CD14-positive monocyte (primary cell): ENCODE measurements at regions not wholly inside any gene's neighbourhood (a gene's known extent, or its start where the extent isn't known, plus 50 kb on each side); places are given as distances from the start of the nearest gene placed in this dataset.

Source experiments
- DNase-seq, 3 donors: peaks; one replicate each; pipeline ENCODE4 v3.0.0-alpha.2; 2011 to 2022
- H2AFZ ChIP-seq: 2 replicates; pipeline ENCODE4 v1.6.0; 2012; ENCODE audit warnings: mild to moderate bottlenecking, low read depth, low read length, inconsistent platforms; ENCODE audit not compliant: insufficient read depth, poor library complexity, severe bottlenecking
- H3K27ac ChIP-seq, 2 donors: 1 replicate in 1 of 2; 2 replicates in 1 of 2; pipeline ENCODE4 v1.5.1; 2012 to 2013; ENCODE audit warnings: low read length in 2 of 2, control low read depth in 1 of 2, inconsistent platforms in 1 of 2, low read depth in 1 of 2, mild to moderate bottlenecking in 1 of 2
- H3K27me3 ChIP-seq, 2 donors: one replicate each; pipeline versions ENCODE4 v1.6.0 to v1.6.1; 2011 to 2013; ENCODE audit warnings: low read length in 2 of 2; ENCODE audit not compliant: control insufficient read depth in 2 of 2, insufficient read depth in 2 of 2
- H3K36me3 ChIP-seq, 2 donors: replicated peaks in 1 of 2; 1 replicate in 1 of 2; 2 replicates in 1 of 2; pipeline versions ENCODE4 v1.5.1 to v1.6.1; 2012 to 2013; ENCODE audit warnings: low read length in 2 of 2, control low read depth in 1 of 2, inconsistent platforms in 1 of 2, mild to moderate bottlenecking in 1 of 2; ENCODE audit not compliant: insufficient read depth in 2 of 2, control insufficient read depth in 1 of 2
- H3K4me1 ChIP-seq, 2 donors: 1 replicate in 1 of 2; 2 replicates in 1 of 2; pipeline versions ENCODE4 v1.5.1 to v1.6.1; 2012 to 2013; ENCODE audit warnings: low read length in 2 of 2, control low read depth in 1 of 2, inconsistent platforms in 1 of 2, mild to moderate bottlenecking in 1 of 2, moderate library complexity in 1 of 2; ENCODE audit not compliant: insufficient read depth in 2 of 2, control insufficient read depth in 1 of 2
- H3K4me2 ChIP-seq: replicated peaks from 2 replicates; pipeline ENCODE3; 2012; ENCODE audit warnings: low read length, moderate library complexity, mild to moderate bottlenecking; ENCODE audit not compliant: poor library complexity, severe bottlenecking; ENCODE audit errors: extremely low read depth
- H3K4me3 ChIP-seq, 3 experiments: fragments of 200-600 bp in 1 of 3; sonication (generic) in 1 of 3; replicated peaks in 1 of 3; 1 replicate in 2 of 3; 2 replicates in 1 of 3; pipeline ENCODE4 v1.5.1; 2011 to 2013; ENCODE audit warnings: low read length in 3 of 3, mild to moderate bottlenecking in 3 of 3, control low read depth in 2 of 3, low read depth in 2 of 3, inconsistent platforms in 1 of 3, moderate library complexity in 1 of 3
- H3K79me2 ChIP-seq: 2 replicates; pipeline ENCODE4 v1.6.0; 2012; ENCODE audit warnings: mild to moderate bottlenecking, control low read depth, inconsistent platforms, low read length, moderate library complexity; ENCODE audit not compliant: insufficient read depth
- H3K9ac ChIP-seq: 2 replicates; pipeline ENCODE4 v1.6.0; 2017; ENCODE audit warnings: low read length, mild to moderate bottlenecking; ENCODE audit not compliant: insufficient read depth, poor library complexity, severe bottlenecking
- H3K9me3 ChIP-seq, 2 donors: replicated peaks in 1 of 2; 1 replicate in 1 of 2; 2 replicates in 1 of 2; pipeline versions ENCODE4 v1.5.1 to v1.6.1; 2012 to 2013; ENCODE audit warnings: low read length in 2 of 2, control low read depth in 1 of 2; ENCODE audit not compliant: control insufficient read depth in 1 of 2, insufficient read depth in 1 of 2
- H4K20me1 ChIP-seq: 2 replicates; pipeline ENCODE4 v1.6.0; 2012; ENCODE audit warnings: mild to moderate bottlenecking, low read length, control low read depth, moderate library complexity; ENCODE audit not compliant: insufficient read depth
- H3K27ac Mint-ChIP-seq, 7 donors: one replicate each; pipeline ENCODE4 v1.8.0; 2020; ENCODE audit warnings: mild to moderate bottlenecking in 7 of 7, mixed read lengths in 7 of 7, moderate library complexity in 6 of 7, inconsistent platforms in 2 of 7
- H3K27me3 Mint-ChIP-seq, 3 donors: one replicate each; pipeline ENCODE4 v1.8.0; 2021 to 2022; ENCODE audit warnings: low read depth in 3 of 3, mild to moderate bottlenecking in 3 of 3, mixed read lengths in 3 of 3, moderate library complexity in 3 of 3, inconsistent platforms in 1 of 3
- H3K36me3 Mint-ChIP-seq, 2 donors: one replicate each; pipeline ENCODE4 v1.8.0; 2020; ENCODE audit warnings: mixed read lengths in 2 of 2, inconsistent platforms in 1 of 2, mild to moderate bottlenecking in 1 of 2
- H3K4me1 Mint-ChIP-seq: one replicate; pipeline ENCODE4 v1.8.0; 2020; ENCODE audit warnings: mild to moderate bottlenecking, mixed read lengths
- H3K4me3 Mint-ChIP-seq, 2 donors: one replicate each; pipeline ENCODE4 v1.8.0; 2020; ENCODE audit warnings: mild to moderate bottlenecking in 2 of 2, mixed read lengths in 2 of 2, moderate library complexity in 1 of 2
- H3K9me3 Mint-ChIP-seq, 7 donors: one replicate each; pipeline ENCODE4 v1.8.0; 2020 to 2022; ENCODE audit warnings: mixed read lengths in 7 of 7, mild to moderate bottlenecking in 6 of 7, moderate library complexity in 6 of 7, inconsistent platforms in 2 of 7
- CTCF ChIP-seq: fragments of 200-600 bp; IDR thresholded peaks from one replicate; pipeline ENCODE4 v1.8.0; 2022; ENCODE audit warnings: antibody characterized with exemption, mild to moderate bottlenecking
- WGBS: methylation state at CpG from one replicate; pipeline ENCODE4 v1.1.5; 2013; ENCODE audit warnings: missing lambda C conversion rate; ENCODE audit not compliant: insufficient coverage; 5-methylcytosine and 5-hydroxymethylcytosine counted together
- intact Hi-C, 2 donors: fragments of 100-400 bp; cut with micrococcal nuclease; formaldehyde crosslinking; loops; one replicate each; pipeline versions ENCODE4 v1.15.0 to v1.15.1; 2023

GRCh38 chr5:92778261-92778660 lies 802.8 kb downstream of the NR2F1-AS1 start:
- Histone ChIP-seq H2AFZ (no peak overlapping the region), H3K9ac (no peak overlapping the region), H4K20me1 (no peaks in the 10 kb centered on the region), H3K36me3 (no peaks in the 10 kb centered on the region), H3K27ac (no peak overlapping the region), H3K4me1 (no peaks in the 10 kb centered on the region), H3K4me2 (no peak overlapping the region), H3K79me2 (no peaks in the 10 kb centered on the region), H3K27me3 (no peaks in the 10 kb centered on the region), H3K9me3 (no peaks in the 10 kb centered on the region), H3K4me3 (no peak overlapping the region)
- Mint-ChIP-seq H3K4me3 (no peak overlapping the region), H3K36me3 (no peaks in the 10 kb centered on the region), H3K27ac (no peak overlapping the region), H3K4me1 (no peaks in the 10 kb centered on the region), H3K9me3 (peaks cover 0 to 6% (median 0%) of the 10 kb centered on the region in 7 donors), H3K27me3 (peaks cover 0 to 3% (median 2%) of the 10 kb centered on the region in 3 donors)
- no peak for TF ChIP-seq CTCF
- no peak for DNase-seq
- no CpG with 5 or more reads among the region's 3 CpGs for WGBS
- intact Hi-C loops, result no loop called here

- Mint-ChIP-seq H3K27ac (no peak overlapping the region), H3K9me3 (peaks cover 0 to 6% (median 0%) of the 10 kb centered on the region in 7 donors), H3K4me3 (no peak overlapping the region), H3K36me3 (no peaks in the 10 kb centered on the region), H3K4me1 (no peaks in the 10 kb centered on the region), H3K27me3 (peaks cover 0 to 3% (median 2%) of the 10 kb centered on the region in 3 donors)
- no peak for DNase-seq
- no peaks in the 10 kb centered on the region for H3K79me2 ChIP-seq
- intact Hi-C loops, result no loop called here
- H2AFZ ChIP-seq, result no peak overlapping the region
- no peaks in the 10 kb centered on the region for H3K27me3 ChIP-seq
- H3K27ac ChIP-seq, result no peak overlapping the region
- no peak overlapping the region for H3K9ac ChIP-seq
- no peaks in the 10 kb centered on the region for H3K9me3 ChIP-seq
- WGBS, result 80% methylated on average over 1 of the region's 1 CpG
- H3K4me2 ChIP-seq, result no peak overlapping the region
- no peak overlapping the region for H3K4me3 ChIP-seq
- no peaks in the 10 kb centered on the region for H4K20me1 ChIP-seq
- TF ChIP-seq CTCF, result no peak
- H3K36me3 ChIP-seq, result no peaks in the 10 kb centered on the region
- H3K4me1 ChIP-seq, result no peaks in the 10 kb centered on the region
Measured at GRCh38 chr5:92777421-92777820, 803.6 kb downstream of the NR2F1-AS1 start.
